NCI-H1092 treated with DMSO at 0.1 percent for 48 hours (cell line): ENCODE measurements at regions not wholly inside any gene's neighbourhood (a gene's known extent, or its start where the extent isn't known, plus 50 kb on each side); places are given as distances from the start of the nearest gene placed in this dataset.

Experiments used
- DNase-seq: peaks from one replicate; lab custom pipeline; 2025; lab: John Stamatoyannopoulos, UW

- no peak for DNase-seq
Observed at GRCh38 chr12:124726596-124727263, 136.9 kb downstream of the SCARB1 start.

- no peak for DNase-seq
Observed at GRCh38 chr12:124725597-124726237, 137.9 kb downstream of the SCARB1 start.

DNA sequence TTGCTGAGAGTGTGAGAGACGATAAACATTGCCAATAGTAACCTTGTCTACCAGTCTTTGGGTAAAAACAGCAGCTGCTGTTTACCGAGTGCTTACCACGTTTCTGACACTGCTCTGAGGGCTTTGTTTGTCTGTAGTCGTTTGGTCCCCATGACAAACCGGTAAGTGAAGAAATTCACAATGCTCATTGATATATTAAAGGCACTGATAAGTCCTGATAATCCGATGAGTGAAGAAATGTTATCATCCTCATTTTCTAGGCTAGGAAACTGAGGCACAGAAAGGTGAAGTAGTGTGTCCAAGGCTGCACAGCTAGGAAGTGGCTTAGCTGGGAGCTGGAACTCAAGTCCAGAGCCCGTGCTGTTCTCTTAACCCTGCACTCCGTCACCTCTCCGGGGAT lies 138.6 kb downstream of the SCARB1 start:
- DNase-seq = no peak

DNA sequence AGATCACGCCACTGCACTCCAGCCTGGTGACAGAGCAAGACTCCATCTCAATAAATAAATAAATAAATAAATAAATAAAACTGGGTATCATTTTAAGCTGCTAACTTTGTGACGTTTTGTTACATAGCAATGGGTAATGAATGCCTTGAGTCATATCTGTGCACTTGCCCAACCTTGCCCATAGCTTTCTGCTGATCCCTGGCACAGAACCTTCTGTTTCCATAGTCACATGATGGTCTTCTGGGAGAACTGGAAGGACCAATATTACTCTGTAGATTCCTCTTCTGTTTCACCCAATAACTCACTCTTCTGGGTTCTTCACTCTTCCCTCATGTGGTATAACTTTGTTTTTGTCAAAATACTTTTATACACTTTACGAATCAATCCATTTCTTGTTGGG lies 140.8 kb downstream of the SCARB1 start:
- no peak for DNase-seq

DNA sequence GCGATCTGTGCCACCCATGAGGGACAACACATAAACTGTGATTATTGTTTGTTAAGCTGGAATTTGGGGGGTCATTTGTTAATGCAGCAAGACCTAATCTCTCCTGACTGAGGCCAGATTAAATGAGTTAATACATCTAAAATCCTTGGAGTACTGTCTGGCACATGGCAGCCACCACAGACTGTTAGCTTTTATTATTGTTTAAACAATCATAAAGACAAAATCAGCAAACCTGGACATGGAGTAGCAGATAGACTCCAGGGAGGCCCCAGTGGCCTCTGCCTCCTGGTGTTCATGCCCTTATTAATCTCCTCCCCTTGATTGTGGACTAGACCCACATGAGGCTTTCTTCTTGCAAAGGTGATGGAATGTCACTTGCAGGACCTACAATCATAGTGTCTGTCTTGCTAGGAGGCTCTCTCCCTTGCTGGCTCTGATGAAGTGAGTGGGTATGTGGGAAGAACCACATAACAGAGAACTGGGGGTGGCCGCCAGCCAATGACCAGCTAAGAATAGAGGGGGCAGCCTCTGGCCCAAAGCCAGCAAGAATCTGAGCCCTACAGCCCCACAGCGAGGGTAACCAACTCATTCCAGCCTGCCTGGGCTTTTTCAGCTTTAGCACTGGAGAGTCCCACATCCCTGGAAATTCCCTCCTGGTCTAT lies 142.0 kb downstream of the SCARB1 start:
- DNase-seq = no peak

DNA sequence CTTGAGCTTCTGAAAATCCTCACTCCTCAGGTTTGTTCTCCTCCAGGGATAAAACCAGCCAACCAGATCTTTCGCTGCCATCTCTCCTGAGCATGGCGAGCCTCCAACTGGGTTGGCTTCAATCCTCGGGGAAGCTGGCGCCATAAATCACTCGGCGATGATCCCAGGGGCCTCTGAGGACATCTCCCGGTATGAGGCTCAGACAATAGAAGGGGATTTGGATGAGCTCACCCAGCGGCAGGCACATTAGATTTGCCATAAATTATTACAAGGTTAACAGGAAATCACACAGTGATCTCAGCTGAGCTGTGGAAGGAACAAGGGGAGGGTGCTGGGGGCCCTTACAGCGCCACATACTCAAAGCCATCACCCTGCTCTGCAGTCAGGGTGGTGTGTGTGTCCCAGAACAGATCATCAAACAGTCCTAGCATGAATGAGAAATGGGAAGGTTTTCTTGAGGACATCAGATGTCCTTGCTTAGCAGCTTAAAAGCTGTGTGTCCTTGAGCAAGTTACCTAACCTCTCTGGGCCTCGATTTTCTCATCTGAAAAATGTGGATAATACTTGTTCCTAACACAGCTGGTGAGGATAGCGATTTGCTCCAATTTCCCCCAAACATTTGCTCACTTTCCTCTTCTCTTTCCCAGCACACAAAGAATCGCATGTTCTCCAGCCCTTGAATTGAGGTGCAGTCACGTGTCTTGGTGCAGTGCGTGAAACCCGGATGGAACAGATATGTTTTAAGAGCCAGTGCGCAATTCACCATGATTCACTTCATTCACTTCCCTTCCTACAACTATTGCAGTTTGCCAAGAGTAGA lies 142.8 kb downstream of the SCARB1 start:
- DNase-seq = peak; percentile 93

GRCh38 chr12:124720004-124720680 lies 143.5 kb downstream of the SCARB1 start:
- no peak for DNase-seq

GRCh38 chr12:124719231-124719630 lies 144.4 kb downstream of the SCARB1 start:
- DNase-seq = no peak

DNA sequence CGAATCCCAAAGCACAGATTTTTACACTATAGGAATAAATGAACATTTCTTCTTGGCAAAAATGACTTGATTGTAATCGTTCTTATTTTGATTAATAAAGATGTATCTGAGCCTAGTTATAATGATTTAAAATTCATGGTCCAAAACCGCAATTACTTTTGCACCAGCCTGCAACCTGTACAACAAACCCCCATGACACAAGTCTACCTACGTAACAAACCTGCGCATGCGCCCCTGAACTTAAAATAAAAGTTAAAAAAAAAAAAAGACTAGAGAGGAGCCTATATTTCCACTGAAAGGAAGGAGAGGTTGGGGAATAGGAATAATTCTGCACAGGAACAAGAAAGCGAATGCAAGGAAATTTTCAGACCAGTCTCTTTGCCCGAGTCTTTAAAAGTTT lies 145.2 kb downstream of the SCARB1 start:
- DNase-seq = no peak

- DNase-seq = no peak
Observed at GRCh38 chr12:124718036-124718435, 145.6 kb downstream of the SCARB1 start.

DNA sequence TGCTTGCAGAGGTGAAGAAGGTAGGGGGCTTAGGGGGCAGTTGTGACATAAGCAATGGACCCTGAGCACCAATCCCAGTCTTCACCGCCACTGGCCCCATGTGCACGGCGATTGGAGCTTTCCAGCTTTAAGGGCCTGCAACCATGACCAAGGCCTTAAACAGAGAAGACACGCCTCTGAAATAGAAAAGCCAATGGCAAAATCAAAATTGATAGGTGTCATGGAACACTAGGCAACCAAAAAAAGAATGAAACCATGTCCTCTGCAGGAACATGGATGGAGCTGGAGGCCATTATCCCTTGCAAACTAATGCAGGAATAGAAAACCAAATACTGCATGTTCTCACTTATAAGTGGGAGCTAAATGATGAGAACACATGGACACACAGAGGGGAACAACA lies 146.3 kb downstream of the SCARB1 start:
- DNase-seq = no peak

DNA sequence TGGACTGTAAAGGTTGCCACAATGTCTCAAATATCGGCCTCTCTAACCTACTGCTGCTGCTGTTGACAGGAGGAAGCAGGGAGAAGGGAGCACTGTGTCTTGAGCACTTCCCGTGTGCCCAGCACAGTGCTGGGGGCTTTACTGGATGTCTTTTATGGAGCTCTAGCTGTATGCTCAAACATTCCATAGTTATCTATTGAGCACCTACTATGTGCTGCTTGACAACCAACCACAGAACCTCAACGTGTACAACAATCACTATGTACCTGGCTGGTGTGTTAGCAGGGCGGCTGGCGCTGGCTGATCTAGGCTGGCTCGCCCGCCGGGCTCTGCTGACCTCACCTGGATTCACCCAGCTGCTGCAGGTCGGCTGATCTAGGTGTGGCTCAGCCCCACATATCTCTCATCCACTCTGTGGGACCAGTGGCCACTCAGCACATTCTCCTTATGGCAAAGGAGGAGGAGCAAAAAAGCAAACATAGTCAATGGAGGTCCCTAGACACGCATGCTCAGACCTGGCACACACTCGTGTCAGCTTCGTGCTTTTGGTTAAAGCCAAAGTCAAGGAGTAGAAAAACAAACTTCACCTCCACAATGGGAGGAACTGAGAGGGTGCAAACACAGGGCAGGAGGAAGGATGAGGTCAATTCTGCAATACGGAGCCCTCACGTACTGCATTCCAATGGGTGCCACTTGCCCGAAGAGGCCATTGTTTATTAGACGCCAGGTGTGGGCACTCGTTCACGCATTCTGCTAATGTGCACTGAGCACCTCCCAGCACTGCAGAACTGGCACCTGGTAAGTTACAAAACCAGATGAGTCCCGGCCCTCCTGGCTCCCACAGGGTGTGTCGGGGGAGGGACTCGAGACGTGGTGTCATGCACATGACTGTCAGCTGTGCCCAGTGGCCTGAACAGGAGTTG lies 147.2 kb downstream of the SCARB1 start:
- no peak for DNase-seq

- DNase-seq = no peak
Observed at GRCh38 chr12:124715121-124715990, 147.9 kb upstream of the NCOR2 start.

- DNase-seq = no peak
Observed at GRCh38 chr12:124713436-124714082, 146.1 kb upstream of the NCOR2 start.

DNA sequence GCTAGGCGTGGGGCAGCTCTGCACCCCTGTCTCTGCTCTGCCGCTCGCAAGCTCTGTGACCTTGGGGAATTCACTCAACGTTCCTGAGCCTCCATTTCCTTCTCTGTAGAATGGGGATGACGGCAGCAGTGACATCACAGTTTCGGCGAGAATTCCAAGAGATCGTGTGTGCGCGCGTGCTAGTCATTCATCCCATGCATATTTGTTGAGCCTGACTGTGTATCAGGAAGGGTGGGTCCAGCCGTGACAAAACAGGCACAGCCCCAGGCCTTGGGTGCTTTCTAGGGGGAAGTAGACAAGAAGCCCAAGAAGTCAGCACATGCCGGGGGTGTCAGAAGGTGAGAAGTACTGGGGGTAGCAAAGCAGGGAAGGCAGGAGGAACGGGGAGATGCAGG lies 145.6 kb upstream of the NCOR2 start:
- no peak for DNase-seq

DNA sequence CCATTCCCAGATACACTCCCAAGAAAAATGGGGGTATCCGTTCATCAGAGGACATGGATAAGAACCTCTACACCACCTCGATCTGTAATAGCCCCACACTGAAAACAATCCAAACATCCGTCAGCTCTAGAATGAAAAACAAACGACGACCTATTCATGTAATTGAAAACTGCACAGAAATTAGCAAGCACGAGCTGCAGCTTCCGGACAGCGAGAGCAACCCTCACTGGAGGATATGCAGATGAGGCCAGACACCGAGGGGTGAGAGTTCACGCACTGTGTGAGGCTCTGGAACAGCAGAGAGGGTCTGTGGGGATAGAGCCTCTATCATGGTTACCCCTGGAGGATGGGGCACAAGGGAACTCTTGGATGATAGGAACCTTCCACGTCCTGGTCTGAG lies 143.9 kb upstream of the NCOR2 start:
- no peak for DNase-seq

DNA sequence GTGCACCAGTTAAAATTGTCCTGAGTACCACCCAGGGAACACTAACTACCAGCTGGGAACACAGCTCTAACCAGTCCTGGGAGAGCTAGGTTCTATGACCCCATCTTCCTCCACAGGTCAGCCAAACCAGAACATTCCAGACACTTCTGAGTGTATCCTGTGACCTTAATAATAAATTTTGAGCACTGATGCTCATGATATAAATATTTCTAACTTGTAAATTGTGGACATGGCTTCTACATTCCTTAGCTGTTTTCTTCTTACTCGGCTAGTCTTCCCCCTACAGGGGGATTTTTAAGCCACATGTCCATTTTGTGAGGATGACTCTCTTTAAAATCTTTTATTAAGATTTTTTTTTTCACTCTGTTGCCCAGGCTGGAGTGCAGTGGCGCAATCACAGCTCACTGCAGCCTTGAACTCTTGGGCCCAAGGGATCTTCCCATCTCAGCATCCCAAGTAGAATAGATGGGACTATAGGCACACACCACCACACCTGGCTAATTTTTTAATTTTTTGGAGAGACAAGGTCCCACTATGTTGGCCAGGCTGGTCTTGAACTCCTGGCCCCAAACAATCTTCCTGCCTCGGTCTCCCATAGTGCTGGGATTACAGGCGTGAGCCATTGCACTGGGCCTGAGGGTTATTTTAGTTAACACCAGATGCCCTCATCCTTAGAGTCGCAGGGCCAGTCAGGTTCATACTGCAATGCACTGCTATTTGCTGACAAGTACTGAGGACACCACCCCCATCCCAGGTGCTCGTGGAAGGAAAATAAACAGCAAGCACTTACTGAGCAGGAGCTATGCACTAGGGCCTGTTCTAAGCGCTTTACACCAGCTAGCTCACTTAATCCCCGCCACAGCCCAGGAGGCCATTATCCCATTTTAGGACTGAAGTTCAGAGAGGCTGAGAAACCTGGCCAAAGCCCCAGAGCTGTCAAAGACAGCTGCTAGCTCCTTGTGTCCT lies 142.6 kb upstream of the NCOR2 start:
- no peak for DNase-seq

DNA sequence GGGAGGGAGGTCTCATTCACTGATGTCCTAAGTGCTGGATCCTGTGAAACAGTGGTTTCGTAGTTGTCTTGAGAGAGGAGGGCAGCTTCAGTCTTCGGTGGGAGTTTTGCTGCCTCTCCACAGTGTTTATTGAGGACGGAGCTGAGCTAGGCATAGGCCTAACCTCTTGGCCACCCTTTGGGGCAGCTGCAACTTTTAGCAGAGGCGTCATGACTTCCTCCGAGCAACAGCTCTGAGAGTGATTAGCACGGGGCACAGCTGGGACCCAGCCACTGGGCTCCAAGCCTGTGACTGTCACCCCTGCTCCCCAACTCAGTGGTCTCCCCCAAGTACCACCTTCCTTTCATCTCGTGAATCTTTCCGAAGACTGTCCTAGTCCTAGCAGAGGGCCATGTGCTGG lies 139.9 kb upstream of the NCOR2 start:
- no peak for DNase-seq
